PC-3 (cell line): ENCODE measurements at regions not wholly inside any gene's neighbourhood (a gene's known extent, or its start where the extent isn't known, plus 50 kb on each side); places are given as distances from the start of the nearest gene placed in this dataset.

ENCODE experiments used
- EZH2 ChIP-seq: fragments of 300-600 bp; sonication (generic); IDR thresholded peaks from one replicate; pipeline ENCODE4 v1.6.1; 2017; ENCODE audit warnings: antibody characterized with exemption, mild to moderate bottlenecking, low read length; ENCODE audit not compliant: unreplicated experiment
- TF ChIP-seq, protein P1 (sequence below): fragments of 300-600 bp; sonication (generic); conservative IDR thresholded peaks from 2 replicates; pipeline ENCODE4 v1.5.1; 2017; ENCODE audit warnings: antibody characterized with exemption, low read depth, mild to moderate bottlenecking, low read length

GRCh38 chr2:67057901-67058703 lies 339.0 kb upstream of the ETAA1 start:
- TF ChIP-seq, protein P1, sequence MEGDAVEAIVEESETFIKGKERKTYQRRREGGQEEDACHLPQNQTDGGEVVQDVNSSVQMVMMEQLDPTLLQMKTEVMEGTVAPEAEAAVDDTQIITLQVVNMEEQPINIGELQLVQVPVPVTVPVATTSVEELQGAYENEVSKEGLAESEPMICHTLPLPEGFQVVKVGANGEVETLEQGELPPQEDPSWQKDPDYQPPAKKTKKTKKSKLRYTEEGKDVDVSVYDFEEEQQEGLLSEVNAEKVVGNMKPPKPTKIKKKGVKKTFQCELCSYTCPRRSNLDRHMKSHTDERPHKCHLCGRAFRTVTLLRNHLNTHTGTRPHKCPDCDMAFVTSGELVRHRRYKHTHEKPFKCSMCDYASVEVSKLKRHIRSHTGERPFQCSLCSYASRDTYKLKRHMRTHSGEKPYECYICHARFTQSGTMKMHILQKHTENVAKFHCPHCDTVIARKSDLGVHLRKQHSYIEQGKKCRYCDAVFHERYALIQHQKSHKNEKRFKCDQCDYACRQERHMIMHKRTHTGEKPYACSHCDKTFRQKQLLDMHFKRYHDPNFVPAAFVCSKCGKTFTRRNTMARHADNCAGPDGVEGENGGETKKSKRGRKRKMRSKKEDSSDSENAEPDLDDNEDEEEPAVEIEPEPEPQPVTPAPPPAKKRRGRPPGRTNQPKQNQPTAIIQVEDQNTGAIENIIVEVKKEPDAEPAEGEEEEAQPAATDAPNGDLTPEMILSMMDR, result no peak
- no peak for TF ChIP-seq EZH2
